ENCODE measurements at regions not wholly inside any gene's neighbourhood (a gene's known extent, or its start where the extent isn't known, plus 50 kb on each side); places are given as distances from the start of the nearest gene placed in this dataset.

DNA sequence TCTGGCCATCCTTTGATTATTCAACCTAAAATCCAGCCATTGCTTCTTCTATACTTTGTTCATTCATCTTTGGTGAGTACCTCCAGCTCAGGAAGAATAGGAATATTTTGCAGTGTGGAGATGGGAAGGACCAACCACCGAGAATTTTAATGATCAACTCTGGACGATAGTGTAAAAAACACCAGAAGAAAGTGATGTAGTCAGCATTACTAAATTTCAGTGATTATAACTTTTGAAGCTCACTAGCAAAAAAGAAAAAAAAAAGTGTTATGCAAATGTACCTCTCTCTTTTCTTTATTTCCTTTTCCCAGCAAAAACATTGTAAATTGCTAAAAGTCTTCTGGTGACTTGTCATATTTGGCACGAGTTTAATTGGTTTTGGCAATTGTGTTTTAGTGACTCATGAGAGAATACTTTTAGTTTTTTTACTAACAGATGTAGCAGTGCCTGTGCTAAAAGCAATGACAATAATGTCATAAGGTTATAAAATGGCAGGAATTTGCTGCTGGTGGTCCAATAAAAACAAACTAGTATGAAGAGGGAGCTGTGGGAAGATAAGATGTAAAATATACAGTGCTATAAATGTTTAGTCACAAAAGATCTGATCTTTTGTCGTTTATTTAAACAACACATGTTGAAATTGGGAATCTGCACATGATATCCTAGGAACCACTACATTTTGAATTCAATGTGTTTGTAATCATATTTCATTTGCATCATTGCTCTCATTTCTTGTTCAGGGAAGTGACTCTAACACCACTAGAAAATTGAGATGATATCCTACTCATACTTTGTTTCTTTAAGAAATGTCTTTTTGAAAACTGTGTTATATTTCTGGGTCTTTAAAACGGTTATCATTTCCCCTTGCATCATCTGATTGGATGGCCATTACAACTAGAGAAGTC, 81.3 kb upstream of the ERCC6L2 start:
- H3K9me3 ChIP-seq (ENCODE audit: control insufficient read depth in 1 of 2, insufficient read depth in 1 of 2, low read depth in 1 of 2, low read length in 2 of 2): no peaks in the 10 kb centered on the region
- no peak overlapping the region for H3K4me2 ChIP-seq (ENCODE audit: low read length)
- POLR2A ChIA-PET: no interaction called here
- intact Hi-C loops (cut with micrococcal nuclease): no loop called here
- TF ChIP-seq TCF7L2 (IDR thresholded peaks at IDR 0.05; ENCODE audit: borderline replicate concordance, extremely low read depth, insufficient read depth, insufficient read length): no peak
- TF ChIP-seq EZH2phosphoT487 (IDR thresholded peaks at IDR 0.05; ENCODE audit: borderline replicate concordance): no peak
- TF ChIP-seq EZH2 (IDR thresholded peaks at IDR 0.05): no peak
- TF ChIP-seq, protein P1, sequence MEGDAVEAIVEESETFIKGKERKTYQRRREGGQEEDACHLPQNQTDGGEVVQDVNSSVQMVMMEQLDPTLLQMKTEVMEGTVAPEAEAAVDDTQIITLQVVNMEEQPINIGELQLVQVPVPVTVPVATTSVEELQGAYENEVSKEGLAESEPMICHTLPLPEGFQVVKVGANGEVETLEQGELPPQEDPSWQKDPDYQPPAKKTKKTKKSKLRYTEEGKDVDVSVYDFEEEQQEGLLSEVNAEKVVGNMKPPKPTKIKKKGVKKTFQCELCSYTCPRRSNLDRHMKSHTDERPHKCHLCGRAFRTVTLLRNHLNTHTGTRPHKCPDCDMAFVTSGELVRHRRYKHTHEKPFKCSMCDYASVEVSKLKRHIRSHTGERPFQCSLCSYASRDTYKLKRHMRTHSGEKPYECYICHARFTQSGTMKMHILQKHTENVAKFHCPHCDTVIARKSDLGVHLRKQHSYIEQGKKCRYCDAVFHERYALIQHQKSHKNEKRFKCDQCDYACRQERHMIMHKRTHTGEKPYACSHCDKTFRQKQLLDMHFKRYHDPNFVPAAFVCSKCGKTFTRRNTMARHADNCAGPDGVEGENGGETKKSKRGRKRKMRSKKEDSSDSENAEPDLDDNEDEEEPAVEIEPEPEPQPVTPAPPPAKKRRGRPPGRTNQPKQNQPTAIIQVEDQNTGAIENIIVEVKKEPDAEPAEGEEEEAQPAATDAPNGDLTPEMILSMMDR (IDR thresholded peaks at IDR 0.05 in 2 of 3, conservative IDR thresholded peaks at IDR 0.05 in 1 of 3; ENCODE audit: borderline replicate concordance in 1 of 3, insufficient read depth in 1 of 3, low read depth in 2 of 3, low read length in 2 of 3): no peak
- TF ChIP-seq ZFX (IDR thresholded peaks at IDR 0.05): no peak
- TF ChIP-seq ELF1 (IDR thresholded peaks at IDR 0.05; ENCODE audit: borderline replicate concordance, low read depth): no peak
- TF ChIP-seq YY1 (IDR thresholded peaks at IDR 0.05; ENCODE audit: extremely low read depth, insufficient replicate concordance, low read depth, low read length): no peak
- TF ChIP-seq, protein P2, sequence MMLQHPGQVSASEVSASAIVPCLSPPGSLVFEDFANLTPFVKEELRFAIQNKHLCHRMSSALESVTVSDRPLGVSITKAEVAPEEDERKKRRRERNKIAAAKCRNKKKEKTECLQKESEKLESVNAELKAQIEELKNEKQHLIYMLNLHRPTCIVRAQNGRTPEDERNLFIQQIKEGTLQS (IDR thresholded peaks at IDR 0.05): no peak
- TF ChIP-seq CEBPB (IDR thresholded peaks at IDR 0.05; ENCODE audit: low read depth): no peak
- TF ChIP-seq POLR2AphosphoS5 (IDR thresholded peaks at IDR 0.05; ENCODE audit: low read depth, low read length): no peak
- TF ChIP-seq, protein P3, sequence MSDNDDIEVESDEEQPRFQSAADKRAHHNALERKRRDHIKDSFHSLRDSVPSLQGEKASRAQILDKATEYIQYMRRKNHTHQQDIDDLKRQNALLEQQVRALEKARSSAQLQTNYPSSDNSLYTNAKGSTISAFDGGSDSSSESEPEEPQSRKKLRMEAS (IDR thresholded peaks at IDR 0.05): no peak
- no peaks in the 10 kb centered on the region for H3K4me1 ChIP-seq (ENCODE audit: control insufficient read depth in 1 of 2, insufficient read depth in 2 of 2, low read length in 2 of 2)
- no peaks in the 10 kb centered on the region for H3K9me2 ChIP-seq (ENCODE audit: insufficient read depth)
- H3K79me2 ChIP-seq (ENCODE audit: insufficient read depth, low read length): no peaks in the 10 kb centered on the region
- DNase-seq (ENCODE audit: low read depth, low spot score) (no peak), ATAC-seq (no peak)
- CTCF ChIA-PET: no interaction called here
- no peak overlapping the region for H3K9ac ChIP-seq (ENCODE audit: low read length)
- H4K20me1 ChIP-seq (ENCODE audit: insufficient read depth): no peaks in the 10 kb centered on the region
- H3K36me3 ChIP-seq (ENCODE audit: control insufficient read depth in 1 of 2, insufficient read depth in 2 of 2, low read length in 2 of 2): no peaks in the 10 kb centered on the region
- RAD21 ChIA-PET (ENCODE audit: low non-redundant PET in 1 of 2, low total read pairs in 2 of 2, uncharacterized antibody in 2 of 2, unreplicated experiment in 2 of 2): no interaction called here
- H2AFZ ChIP-seq (ENCODE audit: low read depth, low read length, poor library complexity, severe bottlenecking): no peak overlapping the region
- H3K4me3 ChIP-seq (replicated peaks in 1 of 2; ENCODE audit: low read depth in 1 of 2, low read length in 2 of 2): no peak overlapping the region
- no peaks in the 10 kb centered on the region for H3K27me3 ChIP-seq (ENCODE audit: insufficient read depth, low read length)
- no peak overlapping the region for H3K27ac ChIP-seq (ENCODE audit: low read depth, low read length)
- BruUV-seq (replicated peaks): no TSS peak
